HepG2 (cell line): ENCODE measurements at regions not wholly inside any gene's neighbourhood (a gene's known extent, or its start where the extent isn't known, plus 50 kb on each side); places are given as distances from the start of the nearest gene placed in this dataset.

ENCODE experiments used
- ATM ChIP-seq: fragments of 450-650 bp; IDR thresholded peaks from 2 replicates; pipeline ENCODE4 v1.7.1; 2017; ENCODE audit warnings: mild to moderate bottlenecking, borderline replicate concordance
- KDM4B ChIP-seq: sonication (generic); formaldehyde crosslinking; IDR thresholded peaks from 2 replicates; pipeline ENCODE4 v1.4.0; 2020; ENCODE audit warnings: missing genetic modification reagents
- TAF15 ChIP-seq: fragments of 200-400 bp; formaldehyde crosslinking; IDR thresholded peaks from one replicate; pipeline ENCODE4 v1.6.1; 2018; ENCODE audit warnings: mild to moderate bottlenecking, low read depth, low read length; ENCODE audit not compliant: poor library complexity, severe bottlenecking
- ZFP41 ChIP-seq: sonication (generic); formaldehyde crosslinking; IDR thresholded peaks from 2 replicates; pipeline ENCODE4 v1.4.0; 2020; ENCODE audit warnings: mild to moderate bottlenecking, missing genetic modification reagents, borderline replicate concordance
- ZNF530 ChIP-seq: sonication (generic); formaldehyde crosslinking; IDR thresholded peaks from 2 replicates; pipeline ENCODE4 v1.5.0; 2020; ENCODE audit warnings: low read depth, mild to moderate bottlenecking, missing genetic modification reagents
- TF ChIP-seq, protein P1 (sequence below), 2 experiments: IDR thresholded peaks; 2 replicates each; pipeline ENCODE4 v1.6.1; 2011 to 2012; ENCODE audit warnings: low read length in 2 of 2, borderline replicate concordance in 1 of 2, low read depth in 1 of 2, mild to moderate bottlenecking in 1 of 2, moderate library complexity in 1 of 2
- TF ChIP-seq, protein P2 (sequence below): sonication (generic); formaldehyde crosslinking; IDR thresholded peaks from 2 replicates; pipeline ENCODE4 v1.8.1; 2023; ENCODE audit warnings: mild to moderate bottlenecking, inconsistent platforms, moderate library complexity, missing genetic modification reagents, borderline replicate concordance
- TF ChIP-seq, protein P3 (sequence below): IDR thresholded peaks from 2 replicates; pipeline ENCODE4 v1.6.1; 2016; ENCODE audit warnings: low read depth, borderline replicate concordance
- TF ChIP-seq, protein P4 (sequence below): sonication (generic); formaldehyde crosslinking; IDR thresholded peaks from 2 replicates; pipeline ENCODE4 v1.5.0; 2020; ENCODE audit warnings: mild to moderate bottlenecking, missing genetic modification reagents
- TF ChIP-seq, protein P5 (sequence below), 2 experiments: fragments of 450-650 bp in 1 of 2; sonication (generic) in 1 of 2; formaldehyde crosslinking; IDR thresholded peaks; 2 replicates each; pipeline versions ENCODE4 v1.5.0 to v1.8.0; 2020 to 2022; ENCODE audit warnings: mild to moderate bottlenecking in 1 of 2, missing genetic modification reagents in 1 of 2
- TF ChIP-seq, protein P6 (sequence below): sonication (generic); formaldehyde crosslinking; IDR thresholded peaks from 2 replicates; pipeline ENCODE4 v1.4.0; 2020; ENCODE audit warnings: missing genetic modification reagents

DNA sequence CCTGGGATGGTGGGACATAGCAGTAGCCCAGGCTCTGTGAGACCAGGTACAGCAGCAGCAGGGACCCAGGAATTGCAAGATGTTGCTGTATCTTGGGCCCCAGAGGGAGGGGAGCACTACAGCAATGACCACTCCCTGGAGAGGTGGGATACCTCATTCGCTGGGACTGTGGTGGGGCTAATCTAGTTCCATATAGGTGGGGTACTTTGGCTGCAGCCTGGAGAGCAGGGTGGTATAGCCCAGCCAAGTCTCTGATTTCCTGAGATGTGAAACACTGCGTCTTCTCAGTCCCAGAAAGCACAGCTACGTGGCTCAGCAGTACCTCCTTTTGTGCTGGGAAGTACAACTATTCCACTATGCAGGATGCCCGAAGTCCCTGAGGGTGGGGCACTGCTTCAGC, 163.7 kb upstream of the ARHGAP5 start:
- TF ChIP-seq, protein P1, sequence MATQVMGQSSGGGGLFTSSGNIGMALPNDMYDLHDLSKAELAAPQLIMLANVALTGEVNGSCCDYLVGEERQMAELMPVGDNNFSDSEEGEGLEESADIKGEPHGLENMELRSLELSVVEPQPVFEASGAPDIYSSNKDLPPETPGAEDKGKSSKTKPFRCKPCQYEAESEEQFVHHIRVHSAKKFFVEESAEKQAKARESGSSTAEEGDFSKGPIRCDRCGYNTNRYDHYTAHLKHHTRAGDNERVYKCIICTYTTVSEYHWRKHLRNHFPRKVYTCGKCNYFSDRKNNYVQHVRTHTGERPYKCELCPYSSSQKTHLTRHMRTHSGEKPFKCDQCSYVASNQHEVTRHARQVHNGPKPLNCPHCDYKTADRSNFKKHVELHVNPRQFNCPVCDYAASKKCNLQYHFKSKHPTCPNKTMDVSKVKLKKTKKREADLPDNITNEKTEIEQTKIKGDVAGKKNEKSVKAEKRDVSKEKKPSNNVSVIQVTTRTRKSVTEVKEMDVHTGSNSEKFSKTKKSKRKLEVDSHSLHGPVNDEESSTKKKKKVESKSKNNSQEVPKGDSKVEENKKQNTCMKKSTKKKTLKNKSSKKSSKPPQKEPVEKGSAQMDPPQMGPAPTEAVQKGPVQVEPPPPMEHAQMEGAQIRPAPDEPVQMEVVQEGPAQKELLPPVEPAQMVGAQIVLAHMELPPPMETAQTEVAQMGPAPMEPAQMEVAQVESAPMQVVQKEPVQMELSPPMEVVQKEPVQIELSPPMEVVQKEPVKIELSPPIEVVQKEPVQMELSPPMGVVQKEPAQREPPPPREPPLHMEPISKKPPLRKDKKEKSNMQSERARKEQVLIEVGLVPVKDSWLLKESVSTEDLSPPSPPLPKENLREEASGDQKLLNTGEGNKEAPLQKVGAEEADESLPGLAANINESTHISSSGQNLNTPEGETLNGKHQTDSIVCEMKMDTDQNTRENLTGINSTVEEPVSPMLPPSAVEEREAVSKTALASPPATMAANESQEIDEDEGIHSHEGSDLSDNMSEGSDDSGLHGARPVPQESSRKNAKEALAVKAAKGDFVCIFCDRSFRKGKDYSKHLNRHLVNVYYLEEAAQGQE (IDR thresholded peaks at IDR 0.05; ENCODE audit: borderline replicate concordance in 1 of 2, low read depth in 1 of 2, low read length in 2 of 2), result no peak
- no peak for TF ChIP-seq ZNF530 (CRISPR knock-in tag)
- TF ChIP-seq ZFP41 (CRISPR knock-in tag), result no peak
- TF ChIP-seq, protein P2, sequence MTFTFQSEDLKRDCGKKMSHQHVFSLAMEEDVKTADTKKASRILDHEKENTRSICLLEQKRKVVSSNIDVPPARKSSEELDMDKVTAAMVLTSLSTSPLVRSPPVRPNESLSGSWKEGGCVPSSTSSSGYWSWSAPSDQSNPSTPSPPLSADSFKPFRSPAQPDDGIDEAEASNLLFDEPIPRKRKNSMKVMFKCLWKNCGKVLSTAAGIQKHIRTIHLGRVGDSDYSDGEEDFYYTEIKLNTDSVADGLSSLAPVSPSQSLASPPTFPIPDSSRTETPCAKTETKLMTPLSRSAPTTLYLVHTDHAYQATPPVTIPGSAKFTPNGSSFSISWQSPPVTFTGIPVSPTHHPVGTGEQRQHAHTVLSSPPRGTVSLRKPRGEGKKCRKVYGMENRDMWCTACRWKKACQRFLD (CRISPR knock-in tag), result no peak
- TF ChIP-seq, protein P3, sequence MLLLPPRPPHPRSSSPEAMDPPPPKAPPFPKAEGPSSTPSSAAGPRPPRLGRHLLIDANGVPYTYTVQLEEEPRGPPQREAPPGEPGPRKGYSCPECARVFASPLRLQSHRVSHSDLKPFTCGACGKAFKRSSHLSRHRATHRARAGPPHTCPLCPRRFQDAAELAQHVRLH, result no peak
- TF ChIP-seq ATM, result no peak
- TF ChIP-seq, protein P4, sequence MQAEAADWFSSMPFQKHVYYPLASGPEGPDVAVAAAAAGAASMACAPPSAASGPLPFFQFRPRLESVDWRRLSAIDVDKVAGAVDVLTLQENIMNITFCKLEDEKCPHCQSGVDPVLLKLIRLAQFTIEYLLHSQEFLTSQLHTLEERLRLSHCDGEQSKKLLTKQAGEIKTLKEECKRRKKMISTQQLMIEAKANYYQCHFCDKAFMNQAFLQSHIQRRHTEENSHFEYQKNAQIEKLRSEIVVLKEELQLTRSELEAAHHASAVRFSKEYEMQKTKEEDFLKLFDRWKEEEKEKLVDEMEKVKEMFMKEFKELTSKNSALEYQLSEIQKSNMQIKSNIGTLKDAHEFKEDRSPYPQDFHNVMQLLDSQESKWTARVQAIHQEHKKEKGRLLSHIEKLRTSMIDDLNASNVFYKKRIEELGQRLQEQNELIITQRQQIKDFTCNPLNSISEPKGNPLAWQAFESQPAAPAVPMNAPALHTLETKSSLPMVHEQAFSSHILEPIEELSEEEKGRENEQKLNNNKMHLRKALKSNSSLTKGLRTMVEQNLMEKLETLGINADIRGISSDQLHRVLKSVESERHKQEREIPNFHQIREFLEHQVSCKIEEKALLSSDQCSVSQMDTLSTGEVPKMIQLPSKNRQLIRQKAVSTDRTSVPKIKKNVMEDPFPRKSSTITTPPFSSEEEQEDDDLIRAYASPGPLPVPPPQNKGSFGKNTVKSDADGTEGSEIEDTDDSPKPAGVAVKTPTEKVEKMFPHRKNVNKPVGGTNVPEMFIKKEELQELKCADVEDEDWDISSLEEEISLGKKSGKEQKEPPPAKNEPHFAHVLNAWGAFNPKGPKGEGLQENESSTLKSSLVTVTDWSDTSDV (CRISPR knock-in tag), result no peak
- TF ChIP-seq, protein P5, sequence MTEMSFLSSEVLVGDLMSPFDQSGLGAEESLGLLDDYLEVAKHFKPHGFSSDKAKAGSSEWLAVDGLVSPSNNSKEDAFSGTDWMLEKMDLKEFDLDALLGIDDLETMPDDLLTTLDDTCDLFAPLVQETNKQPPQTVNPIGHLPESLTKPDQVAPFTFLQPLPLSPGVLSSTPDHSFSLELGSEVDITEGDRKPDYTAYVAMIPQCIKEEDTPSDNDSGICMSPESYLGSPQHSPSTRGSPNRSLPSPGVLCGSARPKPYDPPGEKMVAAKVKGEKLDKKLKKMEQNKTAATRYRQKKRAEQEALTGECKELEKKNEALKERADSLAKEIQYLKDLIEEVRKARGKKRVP (CRISPR knock-in tag; IDR thresholded peaks at IDR 0.05), result no peak
- no peak for TF ChIP-seq KDM4B (CRISPR knock-in tag)
- no peak for TF ChIP-seq TAF15
- TF ChIP-seq, protein P6, sequence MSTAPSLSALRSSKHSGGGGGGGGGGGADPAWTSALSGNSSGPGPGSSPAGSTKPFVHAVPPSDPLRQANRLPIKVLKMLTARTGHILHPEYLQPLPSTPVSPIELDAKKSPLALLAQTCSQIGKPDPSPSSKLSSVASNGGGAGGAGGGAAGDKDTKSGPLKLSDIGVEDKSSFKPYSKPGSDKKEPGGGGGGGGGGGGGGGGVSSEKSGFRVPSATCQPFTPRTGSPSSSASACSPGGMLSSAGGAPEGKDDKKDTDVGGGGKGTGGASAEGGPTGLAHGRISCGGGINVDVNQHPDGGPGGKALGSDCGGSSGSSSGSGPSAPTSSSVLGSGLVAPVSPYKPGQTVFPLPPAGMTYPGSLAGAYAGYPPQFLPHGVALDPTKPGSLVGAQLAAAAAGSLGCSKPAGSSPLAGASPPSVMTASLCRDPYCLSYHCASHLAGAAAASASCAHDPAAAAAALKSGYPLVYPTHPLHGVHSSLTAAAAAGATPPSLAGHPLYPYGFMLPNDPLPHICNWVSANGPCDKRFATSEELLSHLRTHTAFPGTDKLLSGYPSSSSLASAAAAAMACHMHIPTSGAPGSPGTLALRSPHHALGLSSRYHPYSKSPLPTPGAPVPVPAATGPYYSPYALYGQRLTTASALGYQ, result no peak
